ENCODE measurements at regions not wholly inside any gene's neighbourhood (a gene's known extent, or its start where the extent isn't known, plus 50 kb on each side); places are given as distances from the start of the nearest gene placed in this dataset.
"Not testable (repeated sequence)": the region's sequence is repeated elsewhere in the genome, so short reads cannot be mapped to it uniquely, and the experiment has no call there.

- no peak for DNase-seq (ENCODE audit: low read depth in 4 of 4, low spot score in 3 of 4)
Observed at GRCh38 chr14:105962532-105962931, 436.1 kb downstream of the TMEM121 start.

- DNase-seq (ENCODE audit: low read depth in 4 of 4, low spot score in 3 of 4), result no peak
Observed at GRCh38 chr14:105968291-105968690, 441.9 kb downstream of the TMEM121 start.

- DNase-seq (ENCODE audit: low read depth in 4 of 4, low spot score in 3 of 4), result not testable (repeated sequence)
Observed at GRCh38 chr14:105969026-105969425, 442.6 kb downstream of the TMEM121 start.

GRCh38 chr14:105970821-105971220, 444.4 kb downstream of the TMEM121 start:
- DNase-seq (ENCODE audit: low read depth in 4 of 4, low spot score in 3 of 4), result not testable (repeated sequence)

- DNase-seq (ENCODE audit: low read depth in 4 of 4, low spot score in 3 of 4), result no peak
Observed at GRCh38 chr14:105971593-105972500, 445.5 kb downstream of the TMEM121 start.

GRCh38 chr14:105974902-105975301, 448.5 kb downstream of the TMEM121 start:
- no peak for DNase-seq (ENCODE audit: low read depth in 4 of 4, low spot score in 3 of 4)

- no peak for DNase-seq (ENCODE audit: low read depth in 4 of 4, low spot score in 3 of 4)
Observed at GRCh38 chr14:105978618-105979295, 452.4 kb downstream of the TMEM121 start.

- DNase-seq (ENCODE audit: low read depth in 4 of 4, low spot score in 3 of 4), result no peak
Observed at GRCh38 chr14:105979446-105979845, 453.1 kb downstream of the TMEM121 start.

GRCh38 chr14:105980224-105980623, 453.8 kb downstream of the TMEM121 start:
- no peak for DNase-seq (ENCODE audit: low read depth in 4 of 4, low spot score in 3 of 4)

- not testable (repeated sequence) for DNase-seq (ENCODE audit: low read depth in 4 of 4, low spot score in 3 of 4)
Observed at GRCh38 chr14:105981517-105982302, 455.3 kb downstream of the TMEM121 start.

- DNase-seq (ENCODE audit: low read depth in 4 of 4, low spot score in 3 of 4), result no peak
Observed at GRCh38 chr14:105982664-105983063, 456.3 kb downstream of the TMEM121 start.

GRCh38 chr14:105986894-105987284, 460.5 kb downstream of the TMEM121 start:
- DNase-seq (ENCODE audit: low read depth in 4 of 4, low spot score in 3 of 4), result no peak

- no peak for DNase-seq (ENCODE audit: low read depth in 4 of 4, low spot score in 3 of 4)
Observed at GRCh38 chr14:105987563-105987962, 461.2 kb downstream of the TMEM121 start.

- no peak for DNase-seq (ENCODE audit: low read depth in 4 of 4, low spot score in 3 of 4)
Observed at GRCh38 chr14:105989566-105990302, 463.4 kb downstream of the TMEM121 start.

- DNase-seq (ENCODE audit: low read depth in 4 of 4, low spot score in 3 of 4), result not testable (repeated sequence)
Observed at GRCh38 chr14:105991677-105992076, 465.3 kb downstream of the TMEM121 start.

- DNase-seq (ENCODE audit: low read depth in 4 of 4, low spot score in 3 of 4), result no peak
Observed at GRCh38 chr14:105993814-105994213, 467.4 kb downstream of the TMEM121 start.

GRCh38 chr14:105995011-105995710, 468.8 kb downstream of the TMEM121 start:
- not testable (repeated sequence) for DNase-seq (ENCODE audit: low read depth in 4 of 4, low spot score in 3 of 4)

GRCh38 chr14:105998597-105998996, 472.2 kb downstream of the TMEM121 start:
- DNase-seq (ENCODE audit: low read depth in 4 of 4, low spot score in 3 of 4), result not testable (repeated sequence)

- DNase-seq (ENCODE audit: low read depth in 4 of 4, low spot score in 3 of 4), result no peak
Observed at GRCh38 chr14:105999361-106000028, 473.1 kb downstream of the TMEM121 start.
